Thoracic aorta (tissue), 2 donors: ENCODE measurements at regions not wholly inside any gene's neighbourhood (a gene's known extent, or its start where the extent isn't known, plus 50 kb on each side); places are given as distances from the start of the nearest gene placed in this dataset.

Experiments
- ATAC-seq: fragments of 150-250 bp; one replicate; pipeline ENCODE4 v1.8.0; 2017; ENCODE audit warnings: low read depth; ENCODE audit not compliant: insufficient number of reproducible peaks, low FRiP score
- DNase-seq: peaks from one replicate; pipeline ENCODE4 v3.0.0-alpha.2; 2020; ENCODE audit warnings: low spot score
- H3K27ac ChIP-seq, 2 donors: fragments of 200-600 bp; sonication (generic); 1 replicate in 1 of 2; 2 replicates in 1 of 2; pipeline ENCODE4 v1.5.1; 2016; ENCODE audit warnings: mild to moderate bottlenecking in 2 of 2, moderate library complexity in 2 of 2
- H3K27me3 ChIP-seq: fragments of 200-600 bp; sonication (generic); replicated peaks from 2 replicates; pipeline ENCODE4 v1.6.0; 2016; ENCODE audit warnings: mild to moderate bottlenecking; ENCODE audit not compliant: insufficient read depth
- H3K36me3 ChIP-seq: fragments of 200-600 bp; sonication (generic); one replicate; pipeline ENCODE4 v1.5.1; 2016
- H3K4me1 ChIP-seq, 2 donors: fragments of 200-600 bp; sonication (generic); 1 replicate in 1 of 2; 2 replicates in 1 of 2; pipeline versions ENCODE4 v1.5.1 to v1.6.0; 2016; ENCODE audit warnings: low read depth in 2 of 2, mild to moderate bottlenecking in 1 of 2; ENCODE audit not compliant: control insufficient read depth in 1 of 2
- H3K4me3 ChIP-seq: fragments of 200-600 bp; sonication (generic); 2 replicates; pipeline ENCODE4 v1.5.1; 2016; ENCODE audit warnings: mild to moderate bottlenecking
- H3K9me3 ChIP-seq: fragments of 200-600 bp; sonication (generic); 2 replicates; pipeline ENCODE4 v1.5.1; 2016
- CTCF ChIP-seq: fragments of 200-600 bp; sonication (generic); IDR thresholded peaks from one replicate; pipeline ENCODE4 v1.5.1; 2019; ENCODE audit warnings: antibody characterized with exemption

GRCh38 chr9:89768051-89768450, 163.2 kb downstream of the GADD45G start:
- Histone ChIP-seq H3K4me3 (no peak overlapping the region), H3K36me3 (no peaks in the 10 kb centered on the region), H3K9me3 (no peaks in the 10 kb centered on the region), H3K27ac (no peak overlapping the region), H3K4me1 (no peaks in the 10 kb centered on the region), H3K27me3 (no peaks in the 10 kb centered on the region)
- no peak for TF ChIP-seq CTCF
- no peak for ATAC-seq
- DNase-seq = no peak

GRCh38 chr9:89768650-89769071, 163.8 kb downstream of the GADD45G start:
- ATAC-seq (no peak), DNase-seq (no peak)
- no peaks in the 10 kb centered on the region for H3K36me3 ChIP-seq
- no peak overlapping the region for H3K27ac ChIP-seq
- H3K9me3 ChIP-seq = no peaks in the 10 kb centered on the region
- H3K27me3 ChIP-seq = no peaks in the 10 kb centered on the region
- no peak for TF ChIP-seq CTCF
- no peaks in the 10 kb centered on the region for H3K4me1 ChIP-seq
- H3K4me3 ChIP-seq = no peak overlapping the region

- no peak for TF ChIP-seq CTCF
- H3K27me3 ChIP-seq = no peaks in the 10 kb centered on the region
- DNase-seq (no peak), ATAC-seq (no peak)
- no peaks in the 10 kb centered on the region for H3K9me3 ChIP-seq
- H3K27ac ChIP-seq = no peak overlapping the region
- no peak overlapping the region for H3K4me3 ChIP-seq
- no peaks in the 10 kb centered on the region for H3K4me1 ChIP-seq
- H3K36me3 ChIP-seq = no peaks in the 10 kb centered on the region
These were observed 165.8 kb downstream of the GADD45G start for GRCh38 chr9:89770531-89771174.

GRCh38 chr9:89771205-89771604, 166.4 kb downstream of the GADD45G start:
- no peaks in the 10 kb centered on the region for H3K27me3 ChIP-seq
- H3K9me3 ChIP-seq = no peaks in the 10 kb centered on the region
- H3K36me3 ChIP-seq = no peaks in the 10 kb centered on the region
- no peaks in the 10 kb centered on the region for H3K4me1 ChIP-seq
- ATAC-seq (no peak), DNase-seq (no peak)
- TF ChIP-seq CTCF = no peak
- H3K4me3 ChIP-seq = no peak overlapping the region
- no peak overlapping the region for H3K27ac ChIP-seq

- no peaks in the 10 kb centered on the region for H3K4me1 ChIP-seq
- H3K9me3 ChIP-seq = no peaks in the 10 kb centered on the region
- DNase-seq (no peak), ATAC-seq (no peak)
- no peaks in the 10 kb centered on the region for H3K36me3 ChIP-seq
- H3K4me3 ChIP-seq = no peak overlapping the region
- no peaks in the 10 kb centered on the region for H3K27me3 ChIP-seq
- no peak overlapping the region for H3K27ac ChIP-seq
- TF ChIP-seq CTCF = no peak
These were observed 168.4 kb downstream of the GADD45G start for GRCh38 chr9:89773170-89773569.
